Type B pancreatic cell (in vitro differentiated cells): ENCODE measurements at regions not wholly inside any gene's neighbourhood (a gene's known extent, or its start where the extent isn't known, plus 50 kb on each side); places are given as distances from the start of the nearest gene placed in this dataset.
A peak's percentile ranks its signal among the peaks of the same experiment; 100 is the strongest.

ENCODE experiments used
- DNase-seq: peaks from one replicate; pipeline ENCODE4 v3.0.0; 2021; ENCODE audit warnings: mixed read lengths; ENCODE audit not compliant: unreplicated experiment; ENCODE audit errors: extremely low spot score
- H3K27ac Mint-ChIP-seq: 2 replicates; pipeline ENCODE4 v1.8.0; 2021; ENCODE audit warnings: mild to moderate bottlenecking, mixed read lengths
- H3K27me3 Mint-ChIP-seq: 2 replicates; pipeline ENCODE4 v1.8.0; 2021; ENCODE audit warnings: mixed read lengths
- H3K36me3 Mint-ChIP-seq: 2 replicates; pipeline ENCODE4 v1.8.0; 2021; ENCODE audit warnings: mixed read lengths
- H3K4me1 Mint-ChIP-seq: one replicate; pipeline ENCODE4 v1.8.0; 2021; ENCODE audit warnings: mixed read lengths; ENCODE audit not compliant: unreplicated experiment
- H3K4me3 Mint-ChIP-seq: 2 replicates; pipeline ENCODE4 v1.8.0; 2021; ENCODE audit warnings: mild to moderate bottlenecking, mixed read lengths
- H3K9me3 Mint-ChIP-seq: 2 replicates; pipeline ENCODE4 v1.8.0; 2021; ENCODE audit warnings: mixed read lengths
- CTCF ChIP-seq: fragments of 200-600 bp; sonication (generic); conservative IDR thresholded peaks from 2 replicates; pipeline ENCODE4 v1.5.0; 2021; ENCODE audit warnings: antibody characterized with exemption, mild to moderate bottlenecking

- H3K27ac Mint-ChIP-seq, result no peak overlapping the region
- TF ChIP-seq CTCF, result no peak
- H3K27me3 Mint-ChIP-seq, result no peaks in the 10 kb centered on the region
- no peaks in the 10 kb centered on the region for H3K4me1 Mint-ChIP-seq
- H3K36me3 Mint-ChIP-seq, result no peaks in the 10 kb centered on the region
- H3K4me3 Mint-ChIP-seq, result no peak overlapping the region
- no peak for DNase-seq
- H3K9me3 Mint-ChIP-seq, result peaks cover 7% of the 10 kb centered on the region
Measured at GRCh38 chr10:10149899-10150298, 867.8 kb upstream of the CELF2 start.

- peaks cover 7% of the 10 kb centered on the region for H3K9me3 Mint-ChIP-seq
- peaks cover 3% of the 10 kb centered on the region for H3K36me3 Mint-ChIP-seq
- TF ChIP-seq CTCF, result no peak
- no peaks in the 10 kb centered on the region for H3K4me1 Mint-ChIP-seq
- H3K4me3 Mint-ChIP-seq, result no peak overlapping the region
- DNase-seq, result no peak
- H3K27ac Mint-ChIP-seq, result no peak overlapping the region
- H3K27me3 Mint-ChIP-seq, result no peaks in the 10 kb centered on the region
Measured at GRCh38 chr10:10156917-10157600, 860.6 kb upstream of the CELF2 start.

DNA sequence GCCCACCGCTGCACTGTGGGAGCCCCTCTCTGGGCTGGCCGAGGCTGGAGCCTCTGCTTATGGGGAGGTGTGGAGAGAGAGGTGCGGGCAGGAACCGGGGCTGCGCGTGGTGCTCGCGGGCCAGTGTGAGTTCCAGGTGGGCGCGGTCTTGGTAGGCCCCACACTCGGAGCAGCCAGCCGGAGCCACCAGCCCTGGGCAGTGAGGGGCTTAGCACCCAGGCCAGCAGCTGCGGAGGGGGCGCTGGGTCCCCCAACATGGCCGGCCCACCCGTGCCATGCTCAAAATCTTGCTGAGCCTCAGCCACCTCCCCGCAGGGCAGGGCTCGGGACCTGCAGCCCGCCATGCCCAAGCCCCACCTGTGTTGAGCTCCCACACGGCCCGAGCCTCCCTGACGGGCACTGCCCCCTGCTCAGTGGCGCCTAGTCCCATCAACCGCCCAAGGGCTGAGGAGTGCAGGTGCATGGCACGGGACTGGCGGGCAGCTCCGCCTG is 856.8 kb upstream of the CELF2 start:
- H3K27me3 Mint-ChIP-seq, result no peaks in the 10 kb centered on the region
- no peak overlapping the region for H3K4me3 Mint-ChIP-seq
- H3K36me3 Mint-ChIP-seq, result peaks cover 3% of the 10 kb centered on the region
- H3K4me1 Mint-ChIP-seq, result no peaks in the 10 kb centered on the region
- no peak for DNase-seq
- TF ChIP-seq CTCF, result no peak
- no peak overlapping the region for H3K27ac Mint-ChIP-seq
- H3K9me3 Mint-ChIP-seq, result peaks cover 7% of the 10 kb centered on the region

- H3K36me3 Mint-ChIP-seq, result peaks cover 3% of the 10 kb centered on the region
- no peak for DNase-seq
Measured at GRCh38 chr10:10164848-10165247, 852.8 kb upstream of the CELF2 start.

DNA sequence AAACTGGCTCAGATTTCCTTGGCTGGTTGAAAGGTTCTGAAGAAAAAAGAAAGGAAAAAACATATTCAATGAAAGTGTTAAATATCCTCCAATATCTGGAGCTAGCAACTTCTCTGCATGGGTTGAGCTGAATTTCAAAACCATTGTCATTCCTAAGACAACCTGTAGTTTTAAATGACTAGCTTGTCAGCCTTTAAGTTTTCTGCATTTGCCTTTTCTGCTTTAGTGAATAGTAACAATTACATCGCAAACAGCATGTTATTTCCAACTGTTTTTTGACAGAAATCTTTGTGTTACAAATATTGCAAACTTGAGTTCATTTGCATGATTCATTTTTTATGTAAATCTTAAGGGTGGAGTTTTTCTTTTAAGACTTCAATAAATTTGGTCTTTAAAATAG is 852.3 kb upstream of the CELF2 start:
- TF ChIP-seq CTCF, result peak; percentile 22
- H3K27ac Mint-ChIP-seq, result no peak overlapping the region

More at GRCh38 chr10:10164848-10165247, 852.8 kb upstream of the CELF2 start:
- H3K9me3 Mint-ChIP-seq, result peaks cover 5% of the 10 kb centered on the region
- no peak for TF ChIP-seq CTCF
- H3K27me3 Mint-ChIP-seq, result no peaks in the 10 kb centered on the region
- no peak overlapping the region for H3K4me3 Mint-ChIP-seq
- H3K27ac Mint-ChIP-seq, result no peak overlapping the region
- H3K4me1 Mint-ChIP-seq, result no peaks in the 10 kb centered on the region

More for the DNA sequence above, 852.3 kb upstream of the CELF2 start:
- Mint-ChIP-seq H3K27me3 (no peaks in the 10 kb centered on the region), H3K4me3 (no peak overlapping the region), H3K9me3 (no peaks in the 10 kb centered on the region), H3K36me3 (no peaks in the 10 kb centered on the region), H3K4me1 (no peaks in the 10 kb centered on the region)
- DNase-seq, result no peak
